Iris pigment epithelial cell (primary cell): ENCODE measurements at regions not wholly inside any gene's neighbourhood (a gene's known extent, or its start where the extent isn't known, plus 50 kb on each side); places are given as distances from the start of the nearest gene placed in this dataset.

Source experiments
- DNase-seq: peaks from one replicate; pipeline ENCODE4 v3.0.0-alpha.2; 2011; ENCODE audit warnings: low read depth

DNA sequence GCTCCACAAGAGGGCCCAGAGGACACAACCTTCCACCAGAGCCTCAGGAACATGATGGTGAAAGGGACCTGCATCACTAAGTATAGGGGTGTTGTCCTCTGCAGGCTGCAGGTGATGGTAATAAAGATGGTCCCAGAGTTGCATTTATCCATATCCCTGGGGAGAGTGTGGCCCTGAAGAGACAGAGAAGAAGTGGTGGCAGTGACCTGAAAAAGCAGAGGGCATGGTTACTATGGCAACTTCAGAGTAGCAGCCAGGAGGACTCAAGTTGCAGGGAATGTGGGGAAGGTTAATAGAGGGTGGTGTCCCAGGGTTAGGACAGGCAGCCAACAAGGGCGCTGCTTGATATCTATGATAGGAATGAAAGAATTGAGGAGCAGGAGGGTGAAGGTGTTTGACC, 57.1 kb downstream of the HLA-A start:
- DNase-seq = no peak

GRCh38 chr6:30000156-30000791, 57.9 kb downstream of the HLA-A start:
- DNase-seq = no peak

DNA sequence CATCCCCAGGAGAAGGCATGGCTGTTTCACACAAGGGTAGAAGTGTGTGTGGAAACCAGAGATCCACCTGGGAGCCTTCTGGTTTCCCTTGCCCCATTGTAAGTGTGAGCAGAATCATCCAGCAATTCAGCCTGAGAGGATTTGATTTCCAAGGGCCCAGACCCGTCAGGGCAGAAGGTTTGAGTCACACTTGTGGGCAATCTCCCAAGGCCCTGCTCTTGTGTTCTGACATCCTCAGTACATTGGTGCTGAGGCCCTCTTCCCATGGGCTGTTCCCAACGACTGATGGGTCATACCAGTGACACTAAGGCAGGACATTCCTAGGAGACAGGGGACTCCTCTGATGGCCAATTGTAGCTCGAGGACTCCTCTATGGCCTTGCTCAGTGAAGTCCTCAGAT, 58.2 kb upstream of the POLR1H start:
- DNase-seq = peak; percentile 34

DNA sequence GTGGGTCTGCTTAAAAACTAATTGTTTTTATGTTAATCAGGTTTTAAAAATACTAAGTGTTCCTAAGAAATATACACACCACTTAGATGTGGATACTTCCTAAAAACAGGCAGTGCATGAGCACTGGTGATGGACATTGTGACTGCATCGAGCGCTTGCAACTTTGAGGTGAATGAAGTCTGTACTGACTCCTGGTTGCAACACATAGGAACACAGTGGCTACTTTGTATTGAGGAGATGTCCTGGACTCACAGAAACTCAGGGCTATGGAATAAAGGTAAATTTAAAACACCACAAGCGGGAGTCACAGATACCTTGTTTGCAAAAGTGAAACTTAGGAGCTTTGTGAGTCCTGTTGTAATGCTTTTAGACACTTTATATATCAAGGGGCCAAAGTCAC, 55.6 kb upstream of the POLR1H start:
- no peak for DNase-seq

DNA sequence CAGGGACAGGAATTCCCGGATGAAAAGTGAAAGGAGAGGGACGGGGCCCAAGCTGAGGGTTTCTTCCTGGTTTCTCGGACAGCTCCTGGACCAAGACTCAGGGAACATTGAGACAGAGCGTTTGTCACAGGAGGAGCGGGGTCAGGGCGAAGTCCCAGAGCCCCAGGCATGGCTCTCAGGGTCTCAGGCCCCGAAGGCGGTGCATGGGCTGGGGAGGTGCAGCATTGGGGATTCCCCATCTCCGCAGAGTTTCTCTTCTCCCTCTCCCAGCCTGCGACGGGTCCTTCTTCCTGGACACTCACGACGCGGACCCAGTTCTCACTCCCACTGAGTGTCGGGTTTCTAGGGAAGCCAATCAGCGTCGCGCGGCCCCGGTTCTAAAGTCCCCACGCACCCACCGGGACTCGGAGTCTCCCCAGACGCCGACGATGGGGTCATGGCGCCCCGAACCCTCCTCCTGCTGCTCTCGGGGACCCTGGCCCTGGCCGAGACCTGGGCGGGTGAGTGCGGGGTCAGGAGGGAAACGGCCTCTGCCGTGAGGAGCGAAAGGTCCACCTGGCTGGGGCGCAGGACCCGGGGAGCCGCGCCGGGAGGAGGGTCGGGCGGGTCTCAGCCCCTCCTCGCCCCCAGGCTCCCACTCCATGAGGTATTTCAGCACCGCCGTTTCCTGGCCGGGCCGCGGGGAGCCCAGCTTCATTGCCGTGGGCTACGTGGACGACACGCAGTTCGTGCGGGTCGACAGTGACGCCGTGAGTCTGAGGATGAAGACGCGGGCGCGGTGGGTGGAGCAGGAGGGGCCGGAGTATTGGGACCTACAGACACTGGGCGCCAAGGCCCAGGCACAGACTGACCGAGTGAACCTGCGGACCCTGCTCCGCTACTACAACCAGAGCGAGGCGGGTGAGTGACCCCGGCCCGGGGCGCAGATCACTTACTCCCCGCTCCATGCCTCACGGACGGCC, 54.6 kb upstream of the POLR1H start:
- DNase-seq = no peak

GRCh38 chr6:30007132-30007764, 53.8 kb upstream of the POLR1H start:
- no peak for DNase-seq

DNA sequence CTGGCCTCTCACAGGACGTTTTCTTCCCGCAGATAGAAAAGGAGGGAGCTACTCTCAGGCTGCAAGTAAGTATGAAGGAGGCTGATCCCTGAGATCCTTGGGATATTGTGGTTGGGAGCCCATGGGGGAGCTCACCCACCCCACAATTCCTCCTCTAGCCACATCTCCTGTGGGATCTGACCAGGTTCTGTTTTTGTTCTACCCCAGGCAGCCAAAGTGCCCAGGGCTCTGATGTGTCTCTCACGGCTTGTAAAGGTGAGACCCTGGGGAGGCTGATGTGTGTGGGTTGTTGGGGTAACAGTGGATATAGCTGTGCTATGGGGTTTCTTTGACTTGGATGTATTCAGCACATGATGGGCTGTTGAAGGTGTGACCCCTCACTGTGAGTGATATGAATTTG, 52.0 kb upstream of the POLR1H start:
- DNase-seq = no peak
